ENCODE measurements at regions not wholly inside any gene's neighbourhood (a gene's known extent, or its start where the extent isn't known, plus 50 kb on each side); places are given as distances from the start of the nearest gene placed in this dataset.

DNA sequence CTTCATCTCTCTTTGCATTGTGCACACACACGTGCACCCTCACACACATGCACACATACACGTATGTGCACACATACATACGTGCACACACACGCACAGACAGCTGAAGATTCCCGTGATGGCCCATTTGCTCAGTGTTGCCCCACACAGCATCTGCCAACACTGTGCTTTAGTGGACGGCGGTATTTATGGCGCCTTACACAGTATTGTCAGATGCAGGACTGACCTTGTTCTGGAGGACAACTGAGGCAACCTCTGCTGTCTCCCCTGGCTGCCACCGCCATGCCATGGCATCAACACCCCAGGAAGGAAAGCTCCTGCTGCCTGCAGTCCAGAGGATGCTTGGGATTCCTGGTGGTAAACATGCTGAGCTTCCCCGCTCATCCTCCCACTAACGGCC, 316.4 kb downstream of the TEX29 start:
- TF ChIP-seq POLR2A (IDR thresholded peaks at IDR 0.05) = no peak
- DNase-seq = no peak
- no peaks in the 10 kb centered on the region for H3K9me3 ChIP-seq
- H3K4me3 ChIP-seq = no peak overlapping the region
- intact Hi-C loops (cut with DNase I; ENCODE audit: low total_unique reads) = no loop called here
- H3K27ac ChIP-seq = no peak overlapping the region
- H3K27me3 ChIP-seq = no peaks in the 10 kb centered on the region
- 81 to 94% (median 84%) methylated on average over 11 of the region's 11 CpGs for WGBS, 5 donors
- H3K36me3 ChIP-seq = no peaks in the 10 kb centered on the region
- no peaks in the 10 kb centered on the region for H3K4me1 ChIP-seq

DNA sequence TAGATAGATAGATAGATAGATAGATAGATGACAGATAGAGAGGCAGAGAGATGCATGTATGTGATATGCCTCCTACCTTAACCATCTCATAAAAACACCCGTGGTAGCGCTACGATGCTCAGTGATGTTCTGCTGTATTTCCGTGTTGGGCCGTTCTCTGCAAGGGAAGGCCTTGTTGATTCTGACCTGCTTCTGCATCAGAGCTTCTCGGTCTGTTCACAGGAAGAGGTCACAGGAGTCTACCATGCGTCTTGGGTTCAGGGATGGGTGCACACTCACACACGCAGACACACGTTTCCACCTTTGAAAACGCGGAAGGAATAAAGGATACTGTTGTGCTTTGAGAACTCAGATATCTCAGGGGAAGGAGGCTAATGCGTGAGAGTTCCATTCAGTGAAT, 316.9 kb downstream of the TEX29 start:
- no peaks in the 10 kb centered on the region for H3K4me1 ChIP-seq
- H3K27ac ChIP-seq = no peak overlapping the region
- no peak for DNase-seq
- no peak for TF ChIP-seq POLR2A (IDR thresholded peaks at IDR 0.05)
- TF ChIP-seq, protein P1, sequence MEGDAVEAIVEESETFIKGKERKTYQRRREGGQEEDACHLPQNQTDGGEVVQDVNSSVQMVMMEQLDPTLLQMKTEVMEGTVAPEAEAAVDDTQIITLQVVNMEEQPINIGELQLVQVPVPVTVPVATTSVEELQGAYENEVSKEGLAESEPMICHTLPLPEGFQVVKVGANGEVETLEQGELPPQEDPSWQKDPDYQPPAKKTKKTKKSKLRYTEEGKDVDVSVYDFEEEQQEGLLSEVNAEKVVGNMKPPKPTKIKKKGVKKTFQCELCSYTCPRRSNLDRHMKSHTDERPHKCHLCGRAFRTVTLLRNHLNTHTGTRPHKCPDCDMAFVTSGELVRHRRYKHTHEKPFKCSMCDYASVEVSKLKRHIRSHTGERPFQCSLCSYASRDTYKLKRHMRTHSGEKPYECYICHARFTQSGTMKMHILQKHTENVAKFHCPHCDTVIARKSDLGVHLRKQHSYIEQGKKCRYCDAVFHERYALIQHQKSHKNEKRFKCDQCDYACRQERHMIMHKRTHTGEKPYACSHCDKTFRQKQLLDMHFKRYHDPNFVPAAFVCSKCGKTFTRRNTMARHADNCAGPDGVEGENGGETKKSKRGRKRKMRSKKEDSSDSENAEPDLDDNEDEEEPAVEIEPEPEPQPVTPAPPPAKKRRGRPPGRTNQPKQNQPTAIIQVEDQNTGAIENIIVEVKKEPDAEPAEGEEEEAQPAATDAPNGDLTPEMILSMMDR (IDR thresholded peaks at IDR 0.05) = no peak
- H3K9me3 ChIP-seq = no peaks in the 10 kb centered on the region
- 90 to 94% (median 92%) methylated on average over 12 of the region's 12 CpGs for WGBS, 5 donors
- no peak overlapping the region for H3K4me3 ChIP-seq
- no peaks in the 10 kb centered on the region for H3K36me3 ChIP-seq
- H3K27me3 ChIP-seq = no peaks in the 10 kb centered on the region
- intact Hi-C loops (cut with DNase I; ENCODE audit: low total_unique reads) = no loop called here

DNA sequence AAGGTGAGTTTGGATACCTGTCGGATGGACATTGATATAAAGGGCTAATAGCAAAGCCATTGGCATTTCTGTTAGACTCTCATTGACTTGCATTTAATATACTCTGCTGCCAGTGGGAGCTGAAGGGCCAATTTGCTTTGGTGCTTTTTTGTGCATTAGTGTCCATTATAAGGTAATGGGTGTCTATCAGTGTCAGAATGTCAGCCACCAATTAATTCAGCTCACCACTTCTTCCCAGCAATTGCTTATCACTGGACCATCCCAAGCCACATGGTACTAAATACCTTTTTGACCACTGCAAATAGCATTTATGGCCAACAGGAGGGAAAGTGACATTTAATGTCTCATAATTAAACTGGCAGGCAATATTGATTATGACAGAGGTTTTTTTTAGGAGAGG, 317.8 kb downstream of the TEX29 start:
- intact Hi-C loops (cut with DNase I; ENCODE audit: low total_unique reads) = no loop called here
- DNase-seq = no peak
- Histone ChIP-seq H3K4me3 (no peak overlapping the region), H3K27me3 (no peaks in the 10 kb centered on the region), H3K4me1 (no peaks in the 10 kb centered on the region), H3K27ac (no peak overlapping the region), H3K36me3 (no peaks in the 10 kb centered on the region), H3K9me3 (no peaks in the 10 kb centered on the region)
- WGBS, 5 donors = 79 to 92% (median 85%) methylated on average over 1 of the region's 1 CpG
- TF ChIP-seq POLR2A (IDR thresholded peaks at IDR 0.05) = no peak
- TF ChIP-seq EP300 (IDR thresholded peaks at IDR 0.05) = no peak
- TF ChIP-seq, protein P1 (IDR thresholded peaks at IDR 0.05) = no peak
- TF ChIP-seq POLR2AphosphoS5 (IDR thresholded peaks at IDR 0.05) = no peak

DNA sequence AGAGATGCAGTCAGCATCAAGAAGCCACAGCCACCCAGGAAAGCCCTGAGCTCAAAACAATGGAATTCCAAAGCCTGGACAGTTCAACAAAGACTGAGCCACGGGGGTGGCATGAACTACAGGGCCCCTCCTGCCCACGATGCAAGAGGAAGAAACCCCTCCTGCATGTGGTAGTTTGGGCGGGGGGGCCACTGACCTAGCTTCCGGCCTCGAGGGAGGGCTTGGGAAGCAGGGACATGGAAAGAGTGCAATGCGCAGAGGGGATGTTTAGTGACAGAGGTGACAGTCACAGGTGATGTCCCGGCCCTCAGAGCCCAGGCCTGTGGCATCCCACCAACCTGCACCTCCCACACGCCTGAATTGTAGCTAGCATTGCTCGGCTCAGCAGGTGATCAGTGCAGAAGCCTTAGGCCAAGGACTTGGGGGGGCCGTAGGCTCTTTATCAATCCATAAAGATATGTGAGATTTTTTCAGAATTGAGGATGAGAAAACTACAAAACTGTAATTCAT, 318.8 kb downstream of the TEX29 start:
- Histone ChIP-seq H3K4me3 (no peak overlapping the region), H3K27ac (no peak overlapping the region), H3K27me3 (no peaks in the 10 kb centered on the region), H3K36me3 (no peaks in the 10 kb centered on the region), H3K4me1 (no peaks in the 10 kb centered on the region), H3K9me3 (no peaks in the 10 kb centered on the region)
- WGBS, 5 donors = 76 to 83% (median 80%) methylated on average over 10 of the region's 10 CpGs
- intact Hi-C loops (cut with DNase I; ENCODE audit: low total_unique reads) = no loop called here
- TF ChIP-seq, protein P1 (IDR thresholded peaks at IDR 0.05) = no peak
- no peak for DNase-seq

DNA sequence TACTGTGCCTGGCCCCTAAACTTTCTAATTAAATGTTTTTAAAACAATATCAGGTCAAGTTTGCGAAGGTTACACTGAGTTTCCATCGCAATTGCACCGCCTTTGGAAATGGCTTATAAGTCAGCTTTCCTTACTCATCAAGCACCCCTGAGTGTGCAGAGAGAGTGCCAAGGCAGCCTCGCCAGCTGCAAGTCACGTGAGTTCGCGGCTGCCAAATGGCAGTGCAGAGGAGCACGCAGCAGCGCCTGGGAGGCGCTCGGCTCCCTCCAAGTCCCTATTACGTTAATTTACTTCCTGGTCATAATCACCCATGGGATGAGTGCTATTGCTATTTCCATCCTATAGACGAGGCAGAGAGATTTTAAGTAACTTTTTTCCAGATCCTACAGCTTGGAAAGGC, 319.6 kb downstream of the TEX29 start:
- Histone ChIP-seq H3K36me3 (no peaks in the 10 kb centered on the region), H3K4me1 (no peaks in the 10 kb centered on the region), H3K9me3 (no peaks in the 10 kb centered on the region), H3K27ac (no peak overlapping the region), H3K27me3 (no peaks in the 10 kb centered on the region), H3K4me3 (no peak overlapping the region)
- WGBS, 5 donors = 78 to 84% (median 81%) methylated on average over 13 of the region's 13 CpGs
- intact Hi-C loops (cut with DNase I; ENCODE audit: low total_unique reads) = no loop called here
- TF ChIP-seq POLR2AphosphoS5 (IDR thresholded peaks at IDR 0.05) (no peak), POLR2A (IDR thresholded peaks at IDR 0.05) (no peak), EP300 (IDR thresholded peaks at IDR 0.05) (no peak)
- TF ChIP-seq, protein P1 (IDR thresholded peaks at IDR 0.05) = no peak
- no peak for DNase-seq

Measured in stomach (tissue), 8 donors.